SHP77 (cell line): ENCODE measurements at regions not wholly inside any gene's neighbourhood (a gene's known extent, or its start where the extent isn't known, plus 50 kb on each side); places are given as distances from the start of the nearest gene placed in this dataset.

Source experiments
- DNase-seq, 2 experiments: peaks; one replicate each; lab custom pipeline; 2025; lab: John Stamatoyannopoulos, UW

DNA sequence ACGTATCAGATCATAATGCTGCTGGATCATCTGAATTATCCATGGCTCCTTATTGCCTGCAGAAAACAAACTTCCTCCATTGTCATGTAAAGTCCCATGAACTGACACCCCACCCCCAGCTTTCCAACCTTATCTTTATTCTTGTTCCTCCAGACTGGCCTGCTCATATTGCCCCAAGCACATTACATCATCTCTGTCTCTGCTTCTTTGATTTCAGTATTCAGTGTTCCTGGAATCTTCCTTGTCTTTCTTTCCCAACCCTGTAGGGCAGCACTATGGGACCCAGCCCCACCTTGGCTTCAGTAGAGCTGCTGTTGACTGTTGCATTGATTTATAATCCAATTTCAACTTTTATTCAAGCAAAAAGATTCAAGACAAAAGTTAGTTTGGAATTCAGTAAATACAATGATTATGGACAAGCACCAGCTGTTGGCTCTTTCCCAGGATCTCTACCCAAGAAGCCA is 187.5 kb upstream of the ECI2 start:
- DNase-seq = no peak

DNA sequence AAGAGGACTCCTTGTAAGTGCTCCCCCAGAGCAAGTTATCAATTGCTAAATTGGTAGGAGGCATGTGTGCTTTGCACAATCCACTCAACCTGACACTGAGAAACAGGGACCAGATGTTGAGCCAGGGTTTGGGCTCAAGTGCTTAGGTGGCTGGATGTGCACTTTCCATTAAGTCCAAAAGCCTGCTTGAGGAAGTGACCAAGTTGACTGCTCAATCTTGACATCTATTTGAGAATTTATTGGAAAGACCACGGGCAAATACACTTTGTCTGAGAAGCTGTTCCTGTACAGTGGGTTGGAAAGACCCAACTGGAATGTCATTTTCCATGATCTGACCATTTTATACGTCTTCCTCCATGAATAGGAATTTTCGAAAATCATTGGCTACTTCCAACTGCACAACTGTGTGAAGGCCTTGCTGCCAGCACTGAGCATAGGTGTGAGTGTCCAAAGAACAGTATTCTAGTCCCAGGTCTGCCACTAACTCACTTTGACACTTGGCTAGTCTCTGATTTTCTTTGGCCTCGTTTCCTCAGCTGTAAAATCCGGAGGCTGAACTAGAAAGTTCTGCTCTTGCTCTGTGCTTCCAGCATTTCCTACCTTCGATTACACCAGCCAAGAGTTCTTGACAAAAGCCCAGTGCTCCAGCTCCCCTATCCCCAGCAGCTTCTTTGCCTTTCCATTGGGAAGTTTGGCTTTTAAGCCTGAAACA is 186.9 kb upstream of the ECI2 start:
- no peak for DNase-seq

DNA sequence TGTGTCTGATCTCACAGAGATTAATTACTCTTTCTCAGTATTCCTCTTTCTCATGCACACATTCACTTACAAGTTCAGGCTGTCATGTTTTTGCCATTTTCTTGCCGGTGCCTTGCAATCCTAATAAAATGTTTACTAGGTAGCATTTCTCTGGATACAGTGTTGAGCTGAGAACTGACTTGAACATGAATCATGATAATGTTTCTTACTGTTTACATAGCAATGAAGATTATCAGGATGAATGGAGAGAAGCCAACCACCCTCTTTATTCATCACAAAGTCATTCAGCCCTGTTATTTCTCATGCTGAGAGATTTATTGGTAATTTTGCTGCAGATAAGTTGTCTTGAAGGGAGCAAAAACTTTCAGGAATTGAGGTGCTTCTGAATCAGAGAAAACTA is 185.5 kb upstream of the ECI2 start:
- DNase-seq = no peak

DNA sequence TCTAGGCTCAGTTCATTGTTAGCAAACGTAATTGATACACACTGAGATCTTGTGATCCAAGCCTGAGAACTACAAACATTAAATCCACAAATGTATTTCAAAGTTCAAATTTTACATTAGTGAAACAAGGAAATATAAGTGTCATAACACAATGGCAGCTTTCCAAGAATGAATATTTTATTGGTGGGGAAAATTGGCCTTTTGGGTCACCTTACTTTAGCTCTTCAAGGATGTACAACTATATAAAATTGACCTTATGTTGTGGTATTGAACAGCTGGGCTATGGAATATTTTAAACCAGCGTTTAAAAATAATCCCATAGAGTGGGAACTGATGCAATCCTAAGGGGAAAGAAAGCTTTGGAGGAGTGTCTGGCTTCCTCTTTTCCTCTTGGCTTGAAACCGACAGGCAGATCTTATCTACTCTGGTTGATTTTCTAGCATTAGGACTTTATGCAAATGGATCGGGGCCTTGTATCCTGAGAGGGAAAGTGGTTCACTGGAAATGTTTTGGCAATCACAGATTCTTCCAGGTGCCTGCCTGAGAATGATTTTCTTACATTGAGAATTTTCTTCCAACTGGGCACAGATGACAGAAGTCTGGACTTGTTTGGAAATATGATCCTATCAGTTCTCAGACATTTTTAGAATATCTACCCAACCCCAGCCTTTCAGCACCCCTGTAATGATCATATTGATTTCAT is 184.8 kb upstream of the ECI2 start:
- no peak for DNase-seq

DNA sequence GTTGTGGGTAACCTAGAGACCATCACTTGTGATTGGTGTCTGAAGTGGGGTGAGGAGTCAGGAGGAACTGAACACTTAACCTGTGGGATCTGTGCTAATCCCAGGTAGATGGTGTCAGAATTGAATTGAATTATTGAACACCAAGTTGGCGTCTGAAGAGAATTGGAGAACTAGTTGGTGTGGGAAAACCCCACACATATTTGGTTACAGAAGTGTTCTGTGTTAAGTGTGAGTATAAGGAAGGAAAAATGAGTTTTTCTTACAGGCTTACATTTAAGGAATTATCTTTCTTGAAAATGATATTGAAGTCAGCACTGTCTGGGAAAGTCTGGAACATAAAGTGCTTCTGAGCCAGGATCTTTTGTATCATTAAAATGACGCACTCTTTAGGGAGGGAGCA is 182.9 kb upstream of the ECI2 start:
- no peak for DNase-seq

DNA sequence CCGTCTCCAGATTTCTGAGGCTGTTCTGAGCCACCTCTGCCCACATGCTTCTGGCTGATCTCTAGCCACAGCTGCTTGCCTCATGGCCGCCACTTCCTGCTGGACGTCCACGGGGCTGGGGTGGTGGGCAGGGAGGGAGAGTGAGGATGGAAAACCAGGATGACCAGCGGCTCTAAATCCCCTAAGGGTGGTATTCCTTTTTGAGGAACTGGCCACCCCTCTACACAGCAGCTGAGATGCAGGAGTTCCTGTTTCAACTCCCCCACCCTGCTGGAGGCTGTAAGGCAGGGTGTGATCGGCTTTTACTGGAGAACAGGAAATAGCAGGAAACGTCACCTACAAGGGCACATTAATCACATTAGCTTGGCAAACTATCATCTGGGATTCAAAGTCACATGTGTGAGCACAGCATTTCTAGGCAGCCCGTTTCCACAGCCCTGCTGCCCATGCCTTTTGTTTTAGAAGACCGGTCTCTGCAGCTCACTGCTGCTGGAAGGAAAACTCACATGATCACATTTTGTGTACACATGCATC is 181.6 kb upstream of the ECI2 start:
- peak; percentile 52 to 83 for DNase-seq

DNA sequence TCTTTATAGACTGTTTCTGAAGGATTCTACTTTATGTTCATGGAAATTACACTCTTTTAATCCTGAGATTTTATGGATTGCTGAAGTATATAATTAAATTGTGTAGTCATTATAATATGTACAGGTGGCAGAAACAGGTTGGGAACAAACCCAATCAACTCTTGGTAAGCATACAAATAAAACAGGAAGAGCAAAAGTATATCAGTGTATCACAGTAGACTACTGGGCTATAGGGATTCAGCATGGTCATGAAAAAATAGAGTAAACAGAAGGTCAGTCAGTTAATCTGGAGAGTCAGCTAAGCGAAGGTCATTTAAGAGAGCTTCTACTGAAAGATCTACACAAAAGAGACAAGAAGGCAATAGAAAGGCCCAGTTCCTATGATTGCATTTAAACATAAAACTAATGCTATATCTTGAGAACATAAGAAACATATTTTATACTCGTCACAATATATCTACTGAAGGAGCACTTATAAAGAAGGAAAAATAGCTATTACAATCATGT is 178.9 kb upstream of the ECI2 start:
- no peak for DNase-seq

DNA sequence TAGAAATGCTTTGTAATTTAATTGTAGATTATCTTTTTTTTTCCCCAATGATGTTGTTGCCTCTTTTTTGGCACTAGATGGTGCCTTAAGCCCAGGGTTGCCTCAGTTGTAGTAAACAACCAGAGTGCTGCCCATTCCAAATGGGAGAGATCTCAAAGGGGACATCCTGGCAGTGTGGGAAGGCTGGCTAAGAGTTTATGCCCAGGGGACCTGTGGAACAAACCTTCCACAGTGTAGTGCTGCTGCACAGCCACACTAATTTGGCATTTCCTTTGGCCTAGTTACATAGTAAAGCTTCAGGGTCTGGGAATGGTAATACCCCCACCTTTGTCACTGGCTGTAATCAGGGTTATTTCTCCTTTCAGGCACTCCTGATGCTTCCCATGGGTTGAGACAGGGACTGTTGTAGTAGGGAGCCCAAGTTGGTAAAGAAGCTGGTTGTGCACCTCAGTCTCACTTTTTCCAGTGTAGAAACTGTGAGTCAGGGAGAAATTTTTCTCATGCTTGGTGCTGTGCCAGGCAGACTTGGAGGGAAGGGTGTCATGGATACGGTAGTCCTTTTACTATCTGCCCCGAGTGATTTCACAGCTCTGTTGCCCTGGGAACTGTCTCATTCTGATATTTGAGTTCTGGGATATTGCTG is 177.8 kb upstream of the ECI2 start:
- peak; percentile 32 to 50 for DNase-seq

DNA sequence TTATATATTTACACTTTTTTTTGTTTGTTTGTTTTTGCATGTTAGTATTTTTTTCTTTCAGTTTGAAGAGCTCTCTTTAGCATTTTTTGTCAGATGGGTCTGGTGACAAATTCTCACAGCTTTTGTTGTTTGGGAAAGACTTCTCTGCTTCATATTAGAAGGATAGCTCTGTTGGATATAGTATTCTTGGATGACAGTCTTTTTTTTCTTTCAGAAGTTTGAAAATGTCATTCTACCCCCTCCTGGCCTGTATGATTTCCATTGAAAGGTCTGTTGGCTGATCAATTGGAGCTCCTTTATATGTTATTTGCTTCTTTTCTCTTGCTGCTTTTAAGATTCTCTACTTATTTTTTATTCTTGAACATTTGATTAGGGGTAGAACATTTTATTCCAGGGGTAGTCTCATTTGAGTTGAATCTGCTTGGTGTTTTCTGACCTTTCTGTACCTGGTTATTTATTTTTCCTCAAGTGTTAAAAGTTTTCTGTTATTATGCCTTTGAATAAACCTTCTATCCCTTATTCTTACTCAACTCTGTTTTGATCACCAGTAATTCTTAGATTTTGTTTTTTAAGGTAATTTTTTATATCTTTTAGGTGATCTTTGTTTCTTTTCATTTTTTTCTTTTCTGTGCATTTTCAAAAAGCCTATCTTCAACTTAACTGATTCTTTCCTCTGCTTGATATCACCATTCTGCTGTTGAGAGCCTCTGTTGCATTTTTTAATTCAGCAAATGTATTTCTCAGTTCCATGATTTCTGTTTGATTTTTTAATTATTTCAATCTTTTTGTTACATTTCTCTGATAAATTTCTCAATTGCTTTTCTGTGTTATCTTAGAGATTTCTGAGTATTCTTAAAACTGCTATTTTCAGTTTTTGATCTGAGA is 176.8 kb upstream of the ECI2 start:
- no peak for DNase-seq

DNA sequence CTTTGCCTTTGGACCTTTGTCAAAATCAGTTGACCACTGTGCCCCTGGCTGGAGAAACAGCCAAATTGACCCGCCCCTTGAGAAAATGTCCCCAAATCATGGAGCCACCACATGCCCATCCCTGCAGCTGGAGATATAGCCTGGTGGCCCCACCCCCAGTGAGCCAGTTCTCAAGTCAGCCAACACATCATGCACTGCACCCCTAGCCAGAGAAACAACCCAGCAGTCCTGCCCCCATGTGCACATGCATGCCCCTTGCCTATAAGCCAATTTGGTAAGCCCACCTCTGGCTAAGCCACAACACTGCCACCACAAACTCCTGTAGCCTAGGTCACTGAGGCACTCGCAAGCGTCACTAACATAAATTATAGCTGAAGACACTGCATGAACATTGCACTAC is 174.2 kb upstream of the ECI2 start:
- no peak for DNase-seq

DNA sequence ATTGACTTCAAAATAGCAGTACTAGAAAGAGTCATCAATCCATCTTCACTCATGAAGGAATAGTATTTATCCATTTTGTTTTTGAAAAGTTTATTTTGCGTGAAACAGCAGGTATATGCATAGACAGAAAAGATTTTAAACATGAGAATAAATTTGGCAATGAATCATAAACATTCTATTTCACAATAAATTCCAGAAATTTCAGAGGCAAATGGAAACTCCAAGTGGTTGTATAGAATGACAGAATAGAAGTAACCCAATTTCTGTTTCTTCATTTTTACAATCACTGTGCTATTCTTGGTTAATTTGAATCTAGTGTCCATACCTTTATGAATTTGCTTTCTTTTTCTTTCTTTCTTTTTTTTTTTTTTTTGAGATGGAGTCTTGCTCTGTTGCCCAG is 173.0 kb upstream of the ECI2 start:
- DNase-seq = no peak

DNA sequence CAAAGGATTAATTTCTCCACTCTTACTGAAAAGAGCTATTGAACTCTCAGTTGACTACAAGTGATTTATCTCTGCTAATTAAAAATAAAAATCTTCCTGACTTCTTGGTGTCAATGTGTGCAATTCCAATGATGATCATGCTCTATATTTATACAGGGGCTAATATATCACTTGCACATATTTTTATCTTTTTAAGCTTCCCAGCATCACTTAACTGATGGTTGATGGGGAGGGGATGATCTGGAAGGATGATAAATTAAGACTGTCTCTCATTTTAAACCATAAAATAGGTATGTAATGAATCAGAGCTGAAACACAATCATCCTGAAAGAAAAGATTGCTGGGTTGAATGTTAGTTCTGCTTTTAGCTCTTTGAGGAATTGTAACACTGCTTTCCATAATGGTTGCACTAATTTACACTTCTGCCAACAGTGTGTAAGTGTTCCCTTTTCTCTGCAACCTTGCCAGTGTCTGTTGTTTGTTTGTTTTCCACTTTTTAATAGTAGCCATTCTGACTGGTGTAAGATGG is 169.6 kb upstream of the ECI2 start:
- DNase-seq = no peak

DNA sequence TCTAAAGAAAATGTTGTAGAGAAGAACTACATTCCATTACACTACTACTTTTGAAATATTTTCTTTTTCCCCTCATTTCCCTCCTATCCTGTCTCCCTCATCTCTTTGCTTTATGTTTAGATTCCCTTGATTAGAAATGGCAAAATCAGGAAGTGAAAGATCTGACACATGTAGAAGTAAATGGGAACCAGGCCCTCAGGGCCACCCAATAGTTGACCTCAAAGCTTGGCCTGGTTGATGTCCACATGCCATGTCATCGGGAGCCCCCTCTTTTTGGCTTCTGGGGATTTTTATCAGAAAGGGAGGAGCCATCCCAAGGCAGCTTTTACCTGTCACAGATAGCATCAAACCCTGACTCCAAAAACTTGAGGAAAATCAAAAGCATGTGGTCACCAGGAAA is 168.3 kb upstream of the ECI2 start:
- no peak for DNase-seq

DNA sequence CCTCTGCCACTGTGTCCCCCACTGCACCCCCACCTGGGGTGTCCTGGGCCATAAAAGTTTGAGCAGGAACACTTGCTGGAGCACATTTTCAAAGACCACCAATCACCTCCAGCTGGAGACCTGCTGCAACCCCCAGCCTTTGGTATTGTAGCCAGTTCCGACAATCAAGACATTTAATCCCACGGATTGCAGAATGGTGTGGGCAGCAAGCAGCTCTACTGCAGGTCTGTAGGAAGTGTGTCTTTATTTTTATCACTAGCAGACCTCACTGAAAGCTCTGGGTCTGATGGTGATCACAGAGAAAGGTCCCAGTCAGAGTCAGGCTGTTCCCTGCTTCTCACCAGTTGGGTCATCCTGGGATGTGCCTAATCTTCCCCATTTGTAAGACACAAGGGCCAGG is 167.1 kb upstream of the ECI2 start:
- no peak for DNase-seq

DNA sequence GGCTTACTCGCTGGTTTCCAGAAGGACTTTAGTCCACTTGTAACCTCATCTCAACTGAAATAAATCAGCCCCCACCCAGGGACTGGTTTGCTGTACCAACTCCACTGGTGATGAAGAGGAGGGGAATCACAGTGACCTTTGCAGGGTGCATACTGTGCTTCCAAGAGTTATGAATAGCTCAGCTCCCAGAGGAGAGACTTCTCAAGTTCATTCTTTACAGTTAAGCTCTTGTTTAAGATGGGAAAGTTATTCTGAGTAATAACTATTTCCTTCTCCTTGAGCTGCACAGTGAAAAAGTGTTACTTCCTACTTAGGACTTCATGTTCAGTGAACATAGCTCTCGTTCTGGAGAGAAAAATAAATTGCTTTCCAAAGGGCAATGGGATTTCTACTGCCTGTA is 166.5 kb upstream of the ECI2 start:
- DNase-seq = no peak

DNA sequence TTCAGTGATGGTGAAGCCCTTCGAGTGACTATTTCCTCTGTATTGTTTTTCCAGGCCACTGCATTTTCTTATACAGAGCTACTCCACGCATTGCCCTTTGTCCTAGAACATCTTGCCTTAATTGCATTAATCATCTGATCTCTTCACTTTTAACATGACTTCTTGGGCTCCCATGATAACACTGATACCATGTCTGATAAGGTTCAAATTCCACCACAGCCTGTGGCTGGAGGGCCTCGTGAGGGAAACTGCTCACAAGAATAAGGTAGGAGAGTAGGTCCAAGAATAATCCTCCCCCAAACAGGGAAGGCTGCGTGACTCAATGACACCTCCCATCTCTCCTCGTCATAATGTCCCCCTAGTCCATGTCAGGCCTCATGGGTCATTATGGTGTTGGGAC is 165.5 kb upstream of the ECI2 start:
- DNase-seq = no peak

DNA sequence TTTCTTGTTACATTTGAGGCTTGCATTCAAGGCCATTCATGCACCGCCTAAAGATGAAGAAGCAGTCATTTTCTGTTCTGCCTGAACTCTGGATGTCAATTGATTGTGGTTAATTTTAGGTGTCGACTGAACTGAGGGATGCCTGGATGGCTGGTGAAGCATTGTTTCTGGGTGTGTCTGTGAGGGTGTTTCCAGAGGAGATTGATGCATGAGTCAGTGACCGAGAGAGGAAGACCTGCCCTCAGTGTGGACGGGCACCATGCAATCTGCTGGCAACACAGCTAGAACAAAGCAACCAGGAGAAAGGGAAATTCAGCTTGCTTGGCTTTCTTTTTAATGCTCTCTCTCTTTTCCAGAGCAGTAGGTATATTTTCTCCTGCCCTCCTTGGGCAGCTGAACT is 164.1 kb upstream of the ECI2 start:
- DNase-seq = no peak

DNA sequence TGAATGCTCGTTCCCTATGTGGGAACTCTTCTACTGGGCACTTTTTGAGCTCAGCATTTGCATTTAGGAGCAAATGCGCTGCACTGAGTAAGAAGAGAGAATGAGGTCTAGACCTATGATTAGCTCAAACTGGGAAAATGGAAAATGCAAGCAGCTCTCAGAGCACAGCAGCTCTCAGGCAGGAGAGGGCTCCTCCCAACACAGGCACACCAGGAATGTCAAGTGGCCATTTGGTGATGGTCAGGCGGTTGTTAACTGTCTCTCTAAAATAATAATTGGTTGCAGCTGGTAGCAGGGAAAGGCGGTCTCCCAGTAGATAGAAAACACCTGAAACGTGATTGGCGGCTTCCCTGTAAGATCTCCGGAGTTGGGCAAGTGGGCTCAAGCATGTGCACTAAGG is 162.0 kb upstream of the ECI2 start:
- DNase-seq = no peak

DNA sequence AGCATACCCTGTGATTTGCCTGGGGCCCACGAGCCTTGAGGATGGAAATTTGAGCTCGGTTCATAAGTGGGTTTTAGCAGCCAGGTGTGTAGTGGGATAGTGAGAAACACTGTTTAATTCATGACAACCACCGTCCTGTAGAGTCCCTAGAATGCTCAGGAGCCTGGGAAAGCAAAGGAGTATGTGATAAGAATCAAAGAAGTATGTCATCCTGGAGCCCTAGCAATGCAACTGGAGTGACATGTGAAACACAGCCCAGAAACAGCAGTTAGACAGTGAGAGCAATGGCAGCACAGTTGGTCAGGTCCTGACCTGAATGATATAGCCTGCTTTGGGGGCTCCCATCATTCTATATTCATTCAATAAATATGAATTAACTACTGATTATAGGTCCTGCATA is 161.2 kb upstream of the ECI2 start:
- no peak for DNase-seq

DNA sequence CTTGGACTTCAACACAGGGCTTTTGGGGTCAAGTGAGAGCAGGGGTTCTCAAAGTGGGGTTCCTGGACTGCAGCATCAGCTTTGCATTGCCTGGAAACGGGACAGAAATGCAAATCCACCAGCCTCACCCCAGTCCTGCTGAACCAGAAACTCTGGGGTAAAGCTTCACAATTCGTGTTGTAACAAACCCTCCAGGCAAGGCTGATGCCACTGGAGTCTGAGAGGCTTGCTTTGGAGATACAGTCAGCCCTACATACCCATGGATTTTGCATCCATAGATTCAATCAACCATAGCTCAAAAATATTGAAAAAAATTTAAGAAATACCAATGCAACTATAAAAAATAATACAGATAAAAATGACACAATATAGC is 160.4 kb upstream of the ECI2 start:
- no peak for DNase-seq

DNA sequence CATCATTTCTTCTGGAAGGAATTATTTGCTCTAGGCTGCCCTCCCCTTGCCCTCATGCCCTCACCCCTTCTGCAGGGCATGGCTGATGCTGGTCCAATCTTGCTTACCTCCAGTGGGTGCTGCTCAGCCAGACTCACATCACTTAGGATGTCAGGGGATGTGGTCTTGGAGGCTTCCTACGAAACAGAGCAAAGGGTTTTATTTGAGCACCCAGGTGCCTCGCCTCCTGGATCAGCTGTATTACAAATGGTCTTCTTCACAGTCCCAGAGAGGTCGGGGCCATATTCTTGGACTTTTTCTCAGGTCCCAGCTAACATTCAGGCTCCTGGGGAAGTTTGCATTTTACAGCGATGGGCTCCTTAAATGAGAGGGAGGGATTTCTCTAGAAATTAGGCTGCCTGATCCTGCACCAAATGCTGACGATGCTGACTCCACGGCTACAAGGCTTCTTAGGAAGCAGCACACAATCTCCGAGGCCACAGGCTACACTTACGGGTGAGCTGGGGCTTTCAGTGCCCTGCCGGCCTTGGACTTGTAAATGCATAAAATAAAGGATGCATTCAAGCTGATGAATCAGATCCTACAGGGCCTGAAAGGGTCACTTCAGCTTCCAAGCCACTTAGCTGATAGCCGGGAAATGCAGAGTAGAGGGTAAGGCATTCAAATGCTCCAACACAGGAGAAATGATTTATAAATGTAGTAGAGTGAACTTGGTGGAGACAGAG is 159.8 kb upstream of the ECI2 start:
- DNase-seq = no peak
